ENCODE measurements at regions not wholly inside any gene's neighbourhood (a gene's known extent, or its start where the extent isn't known, plus 50 kb on each side); places are given as distances from the start of the nearest gene placed in this dataset.

DNA sequence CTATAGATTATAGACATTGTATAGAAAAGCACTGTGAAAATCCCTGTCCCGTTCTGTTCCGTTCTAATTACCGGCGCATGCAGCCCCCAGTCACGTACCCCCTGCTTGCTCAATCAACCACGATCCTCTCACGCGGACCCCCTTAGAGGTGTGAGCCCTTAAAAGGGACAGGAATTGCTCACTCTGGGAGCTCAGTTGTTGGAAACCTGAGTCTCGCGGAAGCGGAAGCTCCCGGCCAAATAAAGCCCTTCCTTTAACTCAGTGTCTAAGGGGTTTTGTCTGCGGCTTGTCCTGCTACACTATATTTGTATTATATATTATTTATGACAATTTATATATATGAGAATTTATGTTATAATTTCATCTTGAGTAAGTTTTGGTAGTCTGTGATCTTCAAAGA, 213.6 kb upstream of the AMIGO2 start:
- no peak overlapping the region for H3K4me3 ChIP-seq (ENCODE audit: low read depth, low read length)
- DNase-seq (ENCODE audit: low read depth): no peak
- no peak for TF ChIP-seq CTCF (conservative IDR thresholded peaks at IDR 0.05; ENCODE audit: low read depth, low read length)

- TF ChIP-seq CTCF (conservative IDR thresholded peaks at IDR 0.05; ENCODE audit: low read depth, low read length): no peak
- H3K4me3 ChIP-seq (ENCODE audit: low read depth, low read length): no peak overlapping the region
- no peak for DNase-seq (ENCODE audit: low read depth)
Observed at GRCh38 chr12:47286676-47287075, 206.9 kb upstream of the AMIGO2 start.

Data from choroid plexus epithelial cell (primary cell).